ENCODE measurements at regions not wholly inside any gene's neighbourhood (a gene's known extent, or its start where the extent isn't known, plus 50 kb on each side); places are given as distances from the start of the nearest gene placed in this dataset.

DNA sequence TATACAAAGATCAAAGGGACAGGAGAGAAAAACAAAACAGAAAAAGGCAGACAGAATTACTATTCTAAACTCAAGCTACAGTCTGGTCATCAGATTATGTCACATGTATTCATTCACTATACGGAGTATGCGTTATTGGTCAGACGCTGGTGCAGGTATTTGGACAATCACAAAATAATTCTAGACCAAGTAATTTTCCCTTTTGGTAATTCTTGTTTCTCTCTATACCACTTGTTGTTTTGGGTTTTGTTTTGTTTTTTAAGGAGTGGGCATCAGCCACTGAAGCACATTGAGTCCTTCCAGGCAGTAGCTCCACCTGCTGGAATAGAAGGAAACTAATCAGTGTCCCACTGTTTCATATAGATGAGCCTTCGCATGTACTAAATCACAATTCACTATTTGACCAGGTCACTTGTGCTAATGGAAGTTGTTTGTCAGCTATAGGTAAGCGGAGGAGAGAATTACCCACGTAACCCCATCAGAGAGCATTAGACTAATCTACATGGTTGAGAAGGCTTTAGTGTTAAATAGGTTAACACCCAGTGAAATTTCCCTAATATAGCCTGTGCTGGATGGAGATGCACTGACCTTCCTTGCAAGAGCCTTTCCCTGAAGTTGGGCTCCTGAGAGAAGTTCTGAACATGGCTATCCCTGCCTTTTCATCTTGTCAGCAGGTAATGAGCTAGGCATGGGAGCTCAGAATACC is 77.9 kb downstream of the TNFAIP3 start:
- Histone ChIP-seq H3K79me2 (ENCODE audit: control insufficient read depth, insufficient read depth, low read length) (no peaks in the 10 kb centered on the region), H3K9me3 (replicated peaks; ENCODE audit: control insufficient read depth, insufficient read depth, low read depth, low read length) (no peaks in the 10 kb centered on the region), H3K4me1 (replicated peaks in 1 of 2; ENCODE audit: control insufficient read depth in 2 of 2, insufficient read depth in 2 of 2, low read length in 2 of 2) (peaks cover 0 to 7% of the 10 kb centered on the region in 2 experiments; a peak in 2 of 5 replicates), H3K4me2 (ENCODE audit: insufficient read depth, low read length) (no peak overlapping the region), H4K20me1 (replicated peaks; ENCODE audit: control insufficient read depth, insufficient read depth, low read length) (no peaks in the 10 kb centered on the region), H3K9ac (ENCODE audit: insufficient read depth in 1 of 2, low read depth in 2 of 2, low read length in 2 of 2) (no peak overlapping the region), H2AFZ (ENCODE audit: low read depth, low read length) (0 out of 2 replicates have a peak overlapping the region, but pooled peaks have one; percentile 3), H3K4me3 (no peak overlapping the region), H3K9me1 (ENCODE audit: control insufficient read depth, insufficient read depth, low read length) (no peaks in the 10 kb centered on the region), H3K27ac (ENCODE audit: extremely low read depth, low read depth, low read length) (no peak overlapping the region), H3K36me3 (ENCODE audit: control insufficient read depth, insufficient read depth, low read length) (no peaks in the 10 kb centered on the region), H3K27me3 (ENCODE audit: control insufficient read depth in 2 of 2, insufficient read depth in 2 of 2, low read length in 2 of 2) (no peaks in the 10 kb centered on the region)
- FAIRE-seq (peak; percentile 94), DNase-seq (ENCODE audit: extremely low read depth in 1 of 4, low spot score in 3 of 4) (peak; percentile 52 to 67 (median 56)), ATAC-seq (peak; percentile 92)
- ChIA-PET CTCF (ENCODE audit: low intra/inter-chr PET ratio) (interaction anchor here (0.6 to 2.1 kb wide), 4 partner anchors 11 to 238 kb away, joined by 3 to 27 read pairs (median 8); no protein-coding TSS in a partner anchor), POLR2A (interaction anchor here (0.6 to 1.4 kb wide), 6 partner anchors 11 to 241 kb away, joined by 3 to 5 read pairs (median 3); no protein-coding TSS in a partner anchor)
- intact Hi-C loops (cut with micrococcal nuclease), result loop anchor here (1.0 to 2.0 kb wide), 4 partner anchors 26 to 240 kb away; partner anchors contain the start of gene TNFAIP3
- in situ Hi-C loops (cut with MboI), result loop anchor here (5.0 to 10.0 kb wide), 3 partner anchors 78 to 230 kb away; partner anchors contain the start of gene TNFAIP3
- no TSS peak for BruUV-seq (replicated peaks)
- 42% methylated on average over 6 of the region's 6 CpGs for WGBS (ENCODE audit: insufficient coverage, low coverage, missing lambda C conversion rate)
- TF ChIP-seq ZNF589 (CRISPR knock-in tag; IDR thresholded peaks at IDR 0.05; ENCODE audit: low read depth), result 0 out of 2 replicates have a peak, but pooled peaks have one; percentile 59
- TF ChIP-seq REST (IDR thresholded peaks at IDR 0.05; ENCODE audit: borderline replicate concordance), result peak; percentile 87
- TF ChIP-seq REST (CRISPR knock-in tag; IDR thresholded peaks at IDR 0.05; ENCODE audit: low read depth), result no peak
- TF ChIP-seq HDAC3 (IDR thresholded peaks at IDR 0.05; ENCODE audit: borderline replicate concordance, partially characterized antibody), result no peak
- peak; percentile 60; the same call in 1 of the 2 replicates for TF ChIP-seq LCOR (CRISPR knock-in tag; IDR thresholded peaks at IDR 0.05)
- peak; percentile 18; the same call in 1 of the 2 replicates for TF ChIP-seq JUND (IDR thresholded peaks at IDR 0.05; ENCODE audit: borderline replicate concordance, low read depth, low read length)
- no peak; the same call in 2 of the 3 replicates for TF ChIP-seq JUND (tag; IDR thresholded peaks at IDR 0.05; ENCODE audit: borderline replicate concordance, low read depth, low read length)
- TF ChIP-seq CC2D1A (IDR thresholded peaks at IDR 0.05), result peak; percentile 51; the same call in 1 of the 2 replicates
- TF ChIP-seq, protein P1, sequence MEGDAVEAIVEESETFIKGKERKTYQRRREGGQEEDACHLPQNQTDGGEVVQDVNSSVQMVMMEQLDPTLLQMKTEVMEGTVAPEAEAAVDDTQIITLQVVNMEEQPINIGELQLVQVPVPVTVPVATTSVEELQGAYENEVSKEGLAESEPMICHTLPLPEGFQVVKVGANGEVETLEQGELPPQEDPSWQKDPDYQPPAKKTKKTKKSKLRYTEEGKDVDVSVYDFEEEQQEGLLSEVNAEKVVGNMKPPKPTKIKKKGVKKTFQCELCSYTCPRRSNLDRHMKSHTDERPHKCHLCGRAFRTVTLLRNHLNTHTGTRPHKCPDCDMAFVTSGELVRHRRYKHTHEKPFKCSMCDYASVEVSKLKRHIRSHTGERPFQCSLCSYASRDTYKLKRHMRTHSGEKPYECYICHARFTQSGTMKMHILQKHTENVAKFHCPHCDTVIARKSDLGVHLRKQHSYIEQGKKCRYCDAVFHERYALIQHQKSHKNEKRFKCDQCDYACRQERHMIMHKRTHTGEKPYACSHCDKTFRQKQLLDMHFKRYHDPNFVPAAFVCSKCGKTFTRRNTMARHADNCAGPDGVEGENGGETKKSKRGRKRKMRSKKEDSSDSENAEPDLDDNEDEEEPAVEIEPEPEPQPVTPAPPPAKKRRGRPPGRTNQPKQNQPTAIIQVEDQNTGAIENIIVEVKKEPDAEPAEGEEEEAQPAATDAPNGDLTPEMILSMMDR (IDR thresholded peaks at IDR 0.05 in 2 of 3, conservative IDR thresholded peaks at IDR 0.05 in 1 of 3; ENCODE audit: insufficient read depth in 2 of 3, low read depth in 1 of 3, low read length in 3 of 3), result peak; percentile 82 to 92 (median 84)
- peak; percentile 77; the same call in 1 of the 2 replicates for TF ChIP-seq ARID2 (IDR thresholded peaks at IDR 0.05)
- peak; percentile 93 to 96 for TF ChIP-seq RAD21 (CRISPR knock-in tag; conservative IDR thresholded peaks at IDR 0.05 in 1 of 2, IDR thresholded peaks at IDR 0.05 in 1 of 2)

Measured in K562 (cell line).